ENCODE measurements at regions not wholly inside any gene's neighbourhood (a gene's known extent, or its start where the extent isn't known, plus 50 kb on each side); places are given as distances from the start of the nearest gene placed in this dataset.

DNA sequence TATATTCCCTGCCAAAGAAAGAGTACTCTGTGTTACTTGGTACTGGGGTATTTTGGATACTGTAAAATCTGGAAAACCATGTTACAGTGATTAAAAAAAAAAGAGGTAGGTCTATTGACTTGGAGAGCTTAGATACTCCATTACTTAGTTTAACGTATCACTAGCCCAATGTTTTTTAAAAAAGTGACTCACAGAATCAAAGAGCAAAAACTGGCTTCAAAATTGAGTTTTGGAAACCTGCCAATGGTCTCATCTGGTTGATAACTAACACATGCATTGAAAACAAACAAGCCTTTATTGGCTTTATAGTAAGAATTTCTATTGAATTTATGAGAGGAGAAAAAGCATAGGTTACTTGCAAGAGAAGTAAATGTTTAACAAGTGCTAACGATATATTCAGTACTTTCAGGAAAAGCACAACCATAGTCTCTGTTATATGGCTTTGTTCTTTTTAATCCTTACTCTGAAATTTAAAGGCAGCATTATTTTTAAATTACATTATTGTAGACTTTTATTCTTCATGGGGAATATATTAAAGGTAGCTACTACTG lies 563.3 kb upstream of the SORCS1 start:
- in situ Hi-C loops (cut with MboI; ENCODE audit: low sequenced_read_pairs): no loop called here

GRCh38 chr10:107718864-107719263 lies 554.4 kb upstream of the SORCS1 start:
- in situ Hi-C loops (cut with MboI; ENCODE audit: low sequenced_read_pairs): no loop called here

GRCh38 chr10:107717046-107717445 lies 552.5 kb upstream of the SORCS1 start:
- in situ Hi-C loops (cut with MboI; ENCODE audit: low sequenced_read_pairs): no loop called here

DNA sequence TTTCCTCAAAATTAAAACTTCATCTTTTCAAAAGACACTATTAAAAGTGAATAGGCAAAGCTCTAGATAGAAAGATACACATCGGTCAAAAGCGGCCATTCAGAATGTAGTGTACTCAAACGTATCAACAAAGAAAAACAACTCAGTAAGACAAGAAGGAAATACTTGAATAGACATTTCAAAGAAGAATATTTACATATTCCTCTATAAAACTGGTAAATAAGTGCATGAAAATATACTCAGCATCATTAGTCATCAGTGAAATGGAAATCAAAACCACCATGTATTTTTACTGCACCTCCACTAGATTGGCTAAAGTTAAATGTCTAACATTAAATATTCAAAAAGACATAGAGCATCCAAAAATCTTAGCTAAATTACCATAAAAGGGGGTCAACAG lies 551.1 kb upstream of the SORCS1 start:
- in situ Hi-C loops (cut with MboI; ENCODE audit: low sequenced_read_pairs): no loop called here

DNA sequence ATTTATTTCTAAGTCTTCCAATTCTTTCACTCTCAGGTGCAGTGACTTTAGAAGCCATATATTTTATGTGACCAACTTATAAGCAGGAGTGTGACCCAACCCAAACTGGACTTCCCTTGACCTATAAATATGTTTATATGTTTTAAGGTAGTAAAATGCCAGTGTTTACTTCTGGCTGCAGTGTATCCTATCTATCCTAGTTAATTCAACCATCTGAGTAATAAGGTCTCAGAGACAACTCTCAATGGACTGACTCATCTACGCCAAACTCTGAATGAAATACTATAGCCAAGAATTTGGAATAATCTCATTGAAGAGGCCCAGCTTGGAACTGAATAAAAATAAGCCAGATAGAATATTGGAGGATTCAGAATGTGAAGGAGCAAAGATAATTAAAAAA lies 544.5 kb upstream of the SORCS1 start:
- in situ Hi-C loops (cut with MboI; ENCODE audit: low sequenced_read_pairs): no loop called here

DNA sequence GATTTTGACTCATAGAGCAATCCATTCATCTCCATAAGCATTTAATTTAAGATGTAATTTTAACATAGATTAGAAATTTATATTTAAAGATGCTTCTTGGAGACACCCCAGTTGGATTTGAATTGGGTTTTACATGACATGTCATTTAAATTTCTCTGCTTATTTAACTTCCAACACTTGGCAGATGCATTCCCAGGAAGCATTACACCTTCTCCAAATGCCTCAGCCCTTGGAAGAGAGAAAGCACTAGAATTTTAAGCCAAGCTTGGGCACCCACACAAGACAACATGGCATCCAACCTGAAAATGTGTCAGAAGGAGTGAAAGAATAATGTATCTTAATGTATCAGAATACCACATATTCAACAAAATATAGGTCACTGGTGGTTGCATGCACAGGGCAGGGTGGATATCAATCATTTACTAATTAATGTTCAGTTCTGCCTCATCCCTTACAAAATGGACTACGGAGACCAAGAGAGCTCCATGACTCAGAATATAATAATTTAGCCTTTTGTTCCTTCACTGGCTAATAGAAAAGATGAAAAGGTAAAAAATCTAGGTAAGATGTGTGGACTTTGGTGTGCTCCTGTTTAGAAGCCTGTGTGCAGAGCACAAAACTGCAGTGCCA lies 541.7 kb upstream of the SORCS1 start:
- in situ Hi-C loops (cut with MboI; ENCODE audit: low sequenced_read_pairs): no loop called here

DNA sequence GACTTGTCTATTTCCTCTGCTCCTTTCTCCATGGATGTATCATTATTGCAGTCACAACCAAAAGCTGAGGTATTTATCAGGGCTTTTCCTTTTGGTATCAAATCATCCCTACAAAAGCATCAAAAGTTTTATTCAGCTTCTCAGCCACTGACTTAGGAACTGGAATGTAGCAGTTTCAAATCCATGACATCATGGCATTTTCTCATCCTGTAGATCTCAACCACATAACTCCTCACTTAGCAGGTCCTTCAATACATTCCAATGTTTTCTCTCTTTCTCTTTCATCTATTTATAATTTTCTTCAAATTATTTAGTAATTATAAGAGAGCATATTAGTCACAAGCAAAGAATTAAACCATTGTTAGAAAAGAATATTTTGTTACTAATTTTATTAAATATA lies 537.4 kb upstream of the SORCS1 start:
- in situ Hi-C loops (cut with MboI; ENCODE audit: low sequenced_read_pairs): no loop called here

DNA sequence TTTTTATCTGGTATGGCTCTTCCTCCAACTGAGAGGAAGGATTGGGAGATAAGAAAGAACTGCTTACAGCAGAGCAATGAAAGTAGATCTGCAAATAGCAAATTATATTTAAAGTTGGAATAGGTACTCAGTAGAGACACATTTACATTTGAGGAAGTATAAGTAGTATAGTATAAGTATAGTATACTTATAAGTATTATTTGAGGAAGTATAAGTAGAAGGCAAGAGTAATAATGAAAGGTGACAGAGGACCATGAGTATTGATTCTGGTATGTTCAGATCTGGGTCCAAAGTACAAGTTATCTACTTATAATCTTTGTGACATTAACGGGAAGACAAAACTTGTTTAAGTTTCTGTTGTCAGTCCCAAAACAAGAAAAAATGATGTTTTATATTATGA lies 527.6 kb upstream of the SORCS1 start:
- in situ Hi-C loops (cut with MboI; ENCODE audit: low sequenced_read_pairs): no loop called here

DNA sequence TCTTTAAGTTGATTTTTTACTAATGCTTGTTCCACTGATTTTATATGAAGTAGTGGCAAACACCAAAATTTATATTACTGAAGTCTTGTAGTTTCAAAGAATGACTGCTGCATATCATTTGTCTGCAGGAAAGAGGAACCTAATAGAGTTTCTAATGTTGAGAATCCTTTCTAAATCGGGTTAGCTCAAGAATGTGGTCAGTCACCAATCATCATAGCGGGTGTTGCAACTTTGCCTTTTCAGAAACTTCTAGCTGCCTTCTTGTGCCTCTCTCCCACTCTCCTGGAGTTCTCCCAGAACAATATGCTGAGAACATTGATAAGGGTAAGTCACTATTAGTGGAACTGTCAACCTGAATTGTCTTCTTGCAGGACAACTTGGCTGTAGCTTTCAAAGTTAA lies 524.8 kb upstream of the SORCS1 start:
- in situ Hi-C loops (cut with MboI; ENCODE audit: low sequenced_read_pairs): no loop called here

- in situ Hi-C loops (cut with MboI; ENCODE audit: low sequenced_read_pairs): no loop called here
Observed at GRCh38 chr10:107687701-107688100, 523.2 kb upstream of the SORCS1 start.

GRCh38 chr10:107686095-107686494 lies 521.6 kb upstream of the SORCS1 start:
- in situ Hi-C loops (cut with MboI; ENCODE audit: low sequenced_read_pairs): no loop called here

DNA sequence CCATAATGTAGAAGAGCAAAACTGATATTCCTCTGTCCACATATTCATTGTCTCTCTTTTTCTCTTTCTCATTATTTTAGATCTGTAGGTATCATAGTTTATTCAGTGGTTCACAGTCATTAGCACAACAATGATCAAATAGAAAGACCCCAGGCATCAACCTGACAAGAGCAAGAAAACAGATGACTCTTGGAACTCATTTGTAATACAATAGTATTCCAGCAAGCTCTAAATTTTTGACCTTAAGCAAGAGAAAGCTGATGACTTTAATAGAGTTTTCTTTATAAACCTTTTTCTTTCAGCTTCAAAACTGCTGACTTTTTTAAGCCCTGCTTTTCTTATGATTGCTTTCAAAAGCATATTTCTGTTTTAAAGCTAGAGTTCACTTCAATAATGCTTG lies 507.5 kb upstream of the SORCS1 start:
- in situ Hi-C loops (cut with MboI; ENCODE audit: low sequenced_read_pairs): no loop called here

DNA sequence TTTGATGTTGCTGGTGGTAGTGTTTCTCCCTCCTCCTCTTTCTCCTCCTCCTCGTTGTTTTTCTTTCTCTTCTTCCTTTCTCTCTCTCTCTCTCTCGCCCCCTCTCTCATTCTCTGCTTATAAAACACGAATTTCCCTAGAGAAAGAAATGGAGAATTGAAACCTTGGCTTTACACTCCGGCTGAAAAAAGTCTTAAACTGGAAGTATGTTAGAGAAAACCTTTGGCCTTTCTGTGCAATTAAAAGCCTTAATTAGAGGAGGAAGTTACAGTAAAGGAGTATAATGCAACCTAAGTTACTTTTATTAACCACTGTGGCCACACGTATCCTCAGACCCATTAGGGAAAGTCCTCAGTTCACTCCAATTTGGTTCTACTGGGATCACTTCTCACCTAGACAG lies 501.7 kb upstream of the SORCS1 start:
- in situ Hi-C loops (cut with MboI; ENCODE audit: low sequenced_read_pairs): no loop called here

- in situ Hi-C loops (cut with MboI; ENCODE audit: low sequenced_read_pairs): no loop called here
Observed at GRCh38 chr10:107665459-107665858, 501.0 kb upstream of the SORCS1 start.

DNA sequence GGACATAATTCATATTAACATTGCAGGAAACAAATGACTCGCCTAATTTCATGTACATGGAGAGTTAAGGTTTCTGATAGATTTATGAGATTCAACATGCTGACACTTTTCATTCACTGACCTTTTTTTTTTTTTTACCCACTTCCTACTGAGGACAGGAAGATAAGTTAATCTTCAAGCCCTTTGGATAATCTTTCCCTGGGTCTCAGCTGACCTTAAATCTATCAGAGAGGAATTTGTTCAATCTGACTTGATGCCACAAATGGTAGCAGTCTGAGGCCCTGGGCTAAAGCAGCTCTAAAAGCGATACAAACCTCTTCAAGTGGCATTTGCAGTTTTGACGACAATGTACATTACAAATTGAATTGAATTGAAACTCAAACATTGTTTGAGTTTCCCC lies 493.3 kb upstream of the SORCS1 start:
- in situ Hi-C loops (cut with MboI; ENCODE audit: low sequenced_read_pairs): no loop called here

DNA sequence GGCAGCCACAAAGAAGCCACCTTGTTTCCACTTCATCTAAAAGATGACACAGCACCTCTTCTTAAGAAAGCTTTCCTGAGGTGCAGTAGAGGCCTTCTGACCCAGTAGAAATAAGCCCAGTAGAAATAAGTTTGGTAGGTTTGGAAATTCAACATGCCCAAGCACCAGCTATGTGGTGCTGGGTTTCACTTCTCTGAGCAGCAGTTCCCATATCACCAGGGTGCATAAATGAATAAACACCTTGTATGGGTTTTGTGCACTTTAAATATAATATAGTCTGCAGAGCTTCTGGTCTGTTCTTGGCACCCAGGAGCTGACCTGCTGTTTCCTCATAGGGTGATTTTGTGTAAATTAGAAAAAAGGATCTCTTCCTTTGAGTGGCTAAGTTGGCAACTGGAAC lies 492.4 kb upstream of the SORCS1 start:
- in situ Hi-C loops (cut with MboI; ENCODE audit: low sequenced_read_pairs): no loop called here

- in situ Hi-C loops (cut with MboI; ENCODE audit: low sequenced_read_pairs): no loop called here
Observed at GRCh38 chr10:107653832-107654287, 489.4 kb upstream of the SORCS1 start.

- in situ Hi-C loops (cut with MboI; ENCODE audit: low sequenced_read_pairs): no loop called here
Observed at GRCh38 chr10:107650939-107651338, 486.4 kb upstream of the SORCS1 start.

GRCh38 chr10:107649249-107649648 lies 484.7 kb upstream of the SORCS1 start:
- in situ Hi-C loops (cut with MboI; ENCODE audit: low sequenced_read_pairs): no loop called here

DNA sequence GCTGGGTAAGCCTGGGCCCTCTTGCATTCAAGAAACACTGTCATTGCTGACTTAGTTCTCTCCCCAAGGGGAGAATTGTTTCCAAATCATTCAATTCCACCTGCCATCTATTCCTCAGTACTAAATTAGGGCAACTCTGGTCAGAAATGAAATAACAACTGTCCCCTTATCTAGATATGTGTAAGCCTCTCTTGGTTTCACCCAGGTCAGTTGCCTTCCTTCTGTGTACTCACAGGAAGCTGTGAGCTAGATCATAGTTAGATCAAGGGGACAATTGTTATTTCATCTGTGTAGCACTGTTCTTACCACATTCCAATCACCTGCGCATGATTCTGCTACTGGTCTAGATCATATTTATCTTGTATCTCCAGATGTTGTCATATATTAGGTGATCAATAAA lies 483.0 kb upstream of the SORCS1 start:
- in situ Hi-C loops (cut with MboI; ENCODE audit: low sequenced_read_pairs): no loop called here

DNA sequence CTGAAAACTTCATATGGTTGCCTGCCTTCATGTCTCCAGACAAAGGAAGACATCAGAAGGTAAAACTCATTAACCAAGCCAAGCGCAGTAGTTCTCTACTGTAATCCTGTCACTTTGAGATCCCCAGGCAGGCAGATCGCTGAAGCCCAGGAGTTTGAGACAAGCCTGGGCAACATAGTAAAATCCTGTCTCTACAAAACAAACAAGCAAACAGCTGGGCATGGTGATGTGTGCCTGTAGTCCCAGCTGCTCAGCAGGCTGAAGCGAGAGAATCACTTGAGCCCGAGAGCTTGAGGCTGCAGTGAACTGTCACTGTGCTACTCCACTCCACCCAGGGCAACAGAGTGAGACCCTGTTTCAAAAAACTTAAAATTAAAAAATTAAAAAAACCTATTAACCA lies 467.4 kb upstream of the SORCS1 start:
- in situ Hi-C loops (cut with MboI; ENCODE audit: low sequenced_read_pairs): no loop called here

- in situ Hi-C loops (cut with MboI; ENCODE audit: low sequenced_read_pairs): no loop called here
Observed at GRCh38 chr10:107626862-107627261, 462.4 kb upstream of the SORCS1 start.

GRCh38 chr10:107623292-107623691 lies 458.8 kb upstream of the SORCS1 start:
- in situ Hi-C loops (cut with MboI; ENCODE audit: low sequenced_read_pairs): no loop called here
